Sigmoid colon (tissue), 6 donors: ENCODE measurements at regions not wholly inside any gene's neighbourhood (a gene's known extent, or its start where the extent isn't known, plus 50 kb on each side); places are given as distances from the start of the nearest gene placed in this dataset.

Source experiments
- DNase-seq: peaks from one replicate; pipeline ENCODE4 v3.0.0-alpha.2; 2019
- H3K27ac ChIP-seq, 4 donors: fragments of 200-600 bp; sonication (generic); one replicate each; pipeline ENCODE4 v1.5.1; 2016 to 2019; ENCODE audit warnings: mild to moderate bottlenecking in 1 of 4
- H3K27me3 ChIP-seq, 3 donors: fragments of 200-600 bp; sonication (generic); one replicate each; pipeline ENCODE4 v1.5.1; 2019; ENCODE audit warnings: mild to moderate bottlenecking in 1 of 3
- H3K36me3 ChIP-seq, 4 donors: fragments of 200-600 bp; sonication (generic); one replicate each; pipeline ENCODE4 v1.5.1; 2016 to 2019
- H3K4me1 ChIP-seq, 4 donors: fragments of 200-600 bp; sonication (generic); one replicate each; pipeline ENCODE4 v1.5.1; 2017 to 2019
- H3K4me3 ChIP-seq, 4 donors: fragments of 200-600 bp; sonication (generic); one replicate each; pipeline ENCODE4 v1.5.1; 2017 to 2019; ENCODE audit warnings: mild to moderate bottlenecking in 2 of 4, moderate library complexity in 1 of 4
- H3K9me3 ChIP-seq, 4 donors: fragments of 200-600 bp in 3 of 4; sonication (generic) in 3 of 4; one replicate each; pipeline versions ENCODE4 v1.5.1 to v1.6.1; 2013 to 2019
- EP300 ChIP-seq, 4 donors: sonication (generic); formaldehyde crosslinking; IDR thresholded peaks; one replicate each; pipeline ENCODE4 v1.6.1; 2017; ENCODE audit warnings: antibody characterized with exemption in 4 of 4
- POLR2A ChIP-seq, 2 donors: fragments of 450-650 bp; IDR thresholded peaks; one replicate each; pipeline ENCODE4 v1.6.1; 2016; ENCODE audit warnings: antibody characterized with exemption in 2 of 2, mild to moderate bottlenecking in 2 of 2, moderate library complexity in 2 of 2
- POLR2AphosphoS5 ChIP-seq, 4 donors: sonication (generic); formaldehyde crosslinking; IDR thresholded peaks; one replicate each; pipeline ENCODE4 v1.6.1; 2017; ENCODE audit warnings: antibody characterized with exemption in 4 of 4
- WGBS, 2 donors: extraction: QIAGEN DNeasy Blood & Tissue Kit; methylation state at CpG; one replicate each; pipeline ENCODE4 v1.1.7; 2013; 5-methylcytosine and 5-hydroxymethylcytosine counted together
- intact Hi-C: fragments of 100-400 bp; cut with DNase I; formaldehyde crosslinking; loops from one replicate; pipeline ENCODE4 v1.15.1; 2023
- TF ChIP-seq, protein P1 (sequence below), 4 experiments: fragments of 450-650 bp in 3 of 4; fragments of 200-600 bp in 1 of 4; IDR thresholded peaks; one replicate each; pipeline ENCODE4 v1.5.1; 2016 to 2019; ENCODE audit warnings: antibody characterized with exemption in 4 of 4, mild to moderate bottlenecking in 3 of 4, moderate library complexity in 2 of 4
- donor health status: healthy with polysubstance abuse.
- donor health status: healthy.

DNA sequence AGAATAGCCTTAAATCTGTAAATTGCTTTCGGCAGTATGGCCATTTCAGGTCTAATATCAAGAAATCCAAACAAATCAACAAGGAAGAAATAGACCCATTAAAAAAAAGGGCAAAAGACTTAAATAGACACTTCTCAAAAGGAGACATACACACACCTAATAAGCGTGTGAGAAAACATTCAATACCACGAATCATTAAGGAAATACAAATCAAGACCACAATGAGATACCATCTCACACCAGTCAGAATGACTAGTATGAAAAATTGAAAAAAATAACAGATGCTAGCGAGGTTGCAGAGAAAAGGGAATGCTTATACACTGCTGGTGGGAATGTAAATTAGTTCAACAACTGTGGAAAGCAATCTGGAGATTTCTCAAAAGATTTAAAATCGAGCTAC, 243.2 kb downstream of the DSEL start:
- Histone ChIP-seq H3K4me1 (no peaks in the 10 kb centered on the region), H3K9me3 (no peaks in the 10 kb centered on the region), H3K27ac (no peak overlapping the region), H3K36me3 (no peaks in the 10 kb centered on the region), H3K4me3 (no peak overlapping the region), H3K27me3 (no peaks in the 10 kb centered on the region)
- TF ChIP-seq EP300 (IDR thresholded peaks at IDR 0.05) (no peak), POLR2A (IDR thresholded peaks at IDR 0.05) (no peak), POLR2AphosphoS5 (IDR thresholded peaks at IDR 0.05) (no peak)
- TF ChIP-seq, protein P1, sequence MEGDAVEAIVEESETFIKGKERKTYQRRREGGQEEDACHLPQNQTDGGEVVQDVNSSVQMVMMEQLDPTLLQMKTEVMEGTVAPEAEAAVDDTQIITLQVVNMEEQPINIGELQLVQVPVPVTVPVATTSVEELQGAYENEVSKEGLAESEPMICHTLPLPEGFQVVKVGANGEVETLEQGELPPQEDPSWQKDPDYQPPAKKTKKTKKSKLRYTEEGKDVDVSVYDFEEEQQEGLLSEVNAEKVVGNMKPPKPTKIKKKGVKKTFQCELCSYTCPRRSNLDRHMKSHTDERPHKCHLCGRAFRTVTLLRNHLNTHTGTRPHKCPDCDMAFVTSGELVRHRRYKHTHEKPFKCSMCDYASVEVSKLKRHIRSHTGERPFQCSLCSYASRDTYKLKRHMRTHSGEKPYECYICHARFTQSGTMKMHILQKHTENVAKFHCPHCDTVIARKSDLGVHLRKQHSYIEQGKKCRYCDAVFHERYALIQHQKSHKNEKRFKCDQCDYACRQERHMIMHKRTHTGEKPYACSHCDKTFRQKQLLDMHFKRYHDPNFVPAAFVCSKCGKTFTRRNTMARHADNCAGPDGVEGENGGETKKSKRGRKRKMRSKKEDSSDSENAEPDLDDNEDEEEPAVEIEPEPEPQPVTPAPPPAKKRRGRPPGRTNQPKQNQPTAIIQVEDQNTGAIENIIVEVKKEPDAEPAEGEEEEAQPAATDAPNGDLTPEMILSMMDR (IDR thresholded peaks at IDR 0.05) = no peak
- intact Hi-C loops = no loop called here
- no peak for DNase-seq
- WGBS, 2 donors = 58 to 70% methylated on average over 5 of the region's 5 CpGs

DNA sequence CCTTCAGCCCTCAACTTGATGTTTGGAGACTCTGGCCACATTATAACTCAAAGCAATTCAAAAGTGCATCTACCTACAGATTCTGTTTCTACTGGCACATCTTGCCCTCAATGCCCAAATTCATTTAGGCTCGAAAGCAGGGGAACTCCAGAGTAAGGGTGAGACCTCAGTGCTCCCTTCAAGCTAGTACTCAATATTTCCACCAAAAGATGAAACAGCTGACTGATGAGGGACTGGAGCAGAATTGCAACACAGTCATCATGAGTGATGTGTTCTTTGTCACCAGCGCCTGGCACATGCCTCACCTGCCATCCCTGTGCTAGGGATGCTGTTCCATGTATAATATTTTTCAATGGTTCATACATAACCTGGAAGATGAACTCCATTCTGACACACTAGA, 247.3 kb downstream of the DSEL start:
- no peak for DNase-seq
- no peak for TF ChIP-seq POLR2AphosphoS5 (IDR thresholded peaks at IDR 0.05)
- no peak for TF ChIP-seq POLR2A (IDR thresholded peaks at IDR 0.05)
- TF ChIP-seq EP300 (IDR thresholded peaks at IDR 0.05) = no peak
- intact Hi-C loops = no loop called here
- H3K27me3 ChIP-seq = no peaks in the 10 kb centered on the region
- H3K4me3 ChIP-seq = no peak overlapping the region
- WGBS, 2 donors = 73 to 76% methylated on average over 2 of the region's 2 CpGs
- no peaks in the 10 kb centered on the region for H3K9me3 ChIP-seq
- H3K4me1 ChIP-seq = no peaks in the 10 kb centered on the region
- H3K36me3 ChIP-seq = no peaks in the 10 kb centered on the region
- no peak overlapping the region for H3K27ac ChIP-seq

DNA sequence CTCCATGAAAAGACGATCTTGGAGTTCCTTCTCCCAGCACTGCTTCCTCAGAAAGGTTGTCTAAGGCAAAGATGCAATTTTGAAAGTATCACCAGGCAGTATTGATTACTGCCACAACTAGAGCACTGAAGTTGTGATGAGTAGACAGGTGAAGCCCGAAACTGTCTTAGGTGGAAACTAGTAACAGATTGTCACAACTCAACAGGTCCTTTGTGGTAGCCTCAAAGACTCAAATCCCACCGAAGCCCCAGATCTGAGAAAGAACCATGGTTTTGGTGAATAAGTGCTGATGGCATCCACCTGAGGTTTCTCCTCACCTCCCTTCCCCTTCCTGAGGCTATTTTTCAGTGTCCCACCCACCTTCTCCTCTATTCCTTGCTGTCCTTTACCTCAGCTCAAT, 248.0 kb downstream of the DSEL start:
- no peak for DNase-seq
- no peaks in the 10 kb centered on the region for H3K27me3 ChIP-seq
- no peaks in the 10 kb centered on the region for H3K4me1 ChIP-seq
- no peaks in the 10 kb centered on the region for H3K36me3 ChIP-seq
- WGBS, 2 donors = 77 to 91% methylated on average over 3 of the region's 3 CpGs
- no peak overlapping the region for H3K27ac ChIP-seq
- intact Hi-C loops = no loop called here
- H3K9me3 ChIP-seq = no peaks in the 10 kb centered on the region
- no peak overlapping the region for H3K4me3 ChIP-seq
- TF ChIP-seq POLR2AphosphoS5 (IDR thresholded peaks at IDR 0.05) = no peak
- no peak for TF ChIP-seq EP300 (IDR thresholded peaks at IDR 0.05)
- TF ChIP-seq POLR2A (IDR thresholded peaks at IDR 0.05) = no peak
- TF ChIP-seq, protein P1 (IDR thresholded peaks at IDR 0.05) = no peak

DNA sequence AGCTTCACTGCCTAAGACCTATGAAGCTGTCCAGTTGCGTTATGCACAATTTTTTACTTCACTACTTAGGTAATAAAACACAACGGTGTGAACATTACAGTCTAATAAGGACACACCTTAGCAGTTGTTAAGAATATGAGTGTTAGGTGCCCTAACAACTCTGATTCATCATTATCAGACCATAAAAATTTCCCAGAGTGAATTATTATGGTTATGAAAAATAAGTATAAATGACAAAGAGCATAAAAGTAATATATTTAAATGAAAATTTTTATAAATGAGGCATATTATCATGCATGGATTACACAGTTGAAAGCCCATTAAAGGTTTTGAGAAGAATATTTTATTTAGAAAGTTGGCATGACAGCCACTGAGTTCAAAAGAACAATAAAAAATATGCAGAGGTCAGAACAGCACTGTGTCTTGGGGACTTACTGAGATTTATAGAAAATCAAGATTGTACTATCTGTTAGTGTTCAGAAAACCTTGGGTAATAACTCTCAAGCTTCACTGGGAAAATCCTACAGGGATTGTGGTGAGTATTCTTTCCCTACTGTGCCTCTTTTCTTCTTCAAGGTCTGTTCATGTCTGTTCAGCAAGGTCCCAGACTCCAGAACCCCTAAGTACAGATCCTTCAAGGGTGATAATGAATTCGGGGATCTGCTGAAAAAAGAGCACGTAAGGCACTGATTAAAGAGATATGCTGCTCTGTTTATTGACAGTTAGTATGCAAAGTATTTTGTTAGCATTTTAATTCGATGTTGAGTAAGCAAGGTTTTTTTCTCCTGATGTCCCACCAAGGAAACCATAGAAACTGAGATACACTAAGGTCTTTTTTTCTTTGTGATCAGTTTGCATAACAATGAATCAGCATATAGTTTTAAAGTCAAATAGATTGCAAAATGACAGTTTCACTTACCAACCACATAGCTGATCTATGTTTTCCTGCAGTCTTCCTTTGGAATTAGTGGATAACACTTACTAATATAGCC, 250.0 kb downstream of the DSEL start:
- Histone ChIP-seq H3K9me3 (no peaks in the 10 kb centered on the region), H3K27me3 (no peaks in the 10 kb centered on the region), H3K36me3 (no peaks in the 10 kb centered on the region), H3K4me1 (no peaks in the 10 kb centered on the region), H3K4me3 (no peak overlapping the region), H3K27ac (no peak overlapping the region)
- no peak for TF ChIP-seq POLR2A (IDR thresholded peaks at IDR 0.05)
- TF ChIP-seq, protein P1 (IDR thresholded peaks at IDR 0.05) = no peak
- intact Hi-C loops = no loop called here
- no peak for DNase-seq
- WGBS, 2 donors = 35 to 47% methylated on average over 5 of the region's 5 CpGs

DNA sequence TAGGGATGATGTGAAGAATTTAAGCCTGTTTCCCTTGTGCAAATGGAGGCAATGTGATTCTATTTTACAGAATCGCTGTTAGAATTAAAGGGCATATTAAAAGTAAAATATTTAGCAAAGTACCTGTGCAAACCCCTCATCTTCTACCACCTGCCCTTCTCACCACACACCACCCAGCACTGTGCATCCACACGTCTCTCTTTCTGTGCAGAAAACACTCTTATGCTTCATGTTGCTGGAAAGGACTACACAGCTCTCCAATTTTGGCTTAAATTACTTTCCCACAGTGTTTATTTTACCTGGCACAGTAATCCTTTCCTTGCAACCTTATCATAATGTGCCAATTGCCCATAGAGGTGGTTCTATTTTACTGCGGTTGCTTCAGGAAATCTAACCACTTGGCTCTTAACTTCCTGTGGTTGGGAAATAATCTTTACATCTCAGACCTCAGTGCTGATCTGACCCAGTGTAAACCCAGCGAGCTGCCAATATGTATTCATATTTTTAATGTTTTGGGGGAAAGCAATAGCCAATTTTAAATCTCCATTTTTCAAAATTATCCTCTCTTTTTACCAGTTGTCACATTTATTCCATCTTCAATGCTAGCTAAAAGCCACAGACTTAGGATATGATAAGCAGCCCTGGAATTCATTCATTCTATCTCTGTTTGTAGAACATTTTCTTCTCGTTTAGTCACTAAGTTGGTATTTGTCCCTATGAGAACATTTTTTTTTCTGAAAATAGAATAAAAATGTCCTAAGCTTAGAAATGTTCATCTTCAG, 250.9 kb downstream of the DSEL start:
- H3K27me3 ChIP-seq = no peaks in the 10 kb centered on the region
- no peaks in the 10 kb centered on the region for H3K36me3 ChIP-seq
- H3K9me3 ChIP-seq = no peaks in the 10 kb centered on the region
- H3K4me3 ChIP-seq = no peak overlapping the region
- H3K4me1 ChIP-seq = no peaks in the 10 kb centered on the region
- H3K27ac ChIP-seq = no peak overlapping the region
- intact Hi-C loops = no loop called here
- 39 to 46% methylated on average over 5 of the region's 5 CpGs for WGBS, 2 donors
- DNase-seq = no peak
- TF ChIP-seq POLR2A (IDR thresholded peaks at IDR 0.05) = no peak
- TF ChIP-seq POLR2AphosphoS5 (IDR thresholded peaks at IDR 0.05) = no peak
- TF ChIP-seq EP300 (IDR thresholded peaks at IDR 0.05) = no peak
- TF ChIP-seq, protein P1 (IDR thresholded peaks at IDR 0.05) = no peak
